ENCODE measurements at regions not wholly inside any gene's neighbourhood (a gene's known extent, or its start where the extent isn't known, plus 50 kb on each side); places are given as distances from the start of the nearest gene placed in this dataset.

- ChIA-PET POLR2A (no interaction called here), CTCF (interaction anchor here (1.0 to 1.7 kb wide), 2 partner anchors 10 to 598 kb away, joined by 3 to 9 read pairs; no protein-coding TSS in a partner anchor)
- no peak for DNase-seq (ENCODE audit: extremely low spot score)
- peak; percentile 19 for TF ChIP-seq CTCF (IDR thresholded peaks at IDR 0.05; ENCODE audit: control extremely low read depth, extremely low read depth, low read depth, missing control alignments)
Observed at GRCh38 chr4:32462944-32463343, 1742.8 kb downstream of the PCDH7 start.

DNA sequence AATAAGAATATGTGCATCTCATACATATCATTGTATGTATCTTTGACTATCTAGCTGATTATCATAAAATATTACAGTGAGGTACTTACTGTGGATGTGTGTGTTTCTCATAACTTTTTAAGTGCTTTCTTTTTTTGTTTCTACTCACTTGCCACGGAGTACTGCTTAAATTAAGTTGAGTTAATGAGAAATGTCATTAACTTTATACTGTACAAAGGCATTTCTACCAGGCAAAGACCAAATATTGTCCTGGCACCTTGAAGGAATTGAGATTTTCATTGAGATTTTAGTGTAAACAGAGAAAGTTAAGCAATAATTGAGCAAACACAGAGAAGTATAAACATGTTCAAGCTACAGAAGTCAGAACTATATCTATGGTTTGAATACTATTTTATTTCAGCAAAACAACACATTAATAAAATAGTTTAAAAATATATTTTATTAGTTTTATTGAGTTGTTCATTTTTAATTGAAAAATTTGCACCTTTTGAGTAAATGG, 1750.0 kb downstream of the PCDH7 start:
- CTCF ChIA-PET: no interaction called here
- POLR2A ChIA-PET: no interaction called here
- no peak for DNase-seq (ENCODE audit: extremely low spot score)
- TF ChIP-seq CTCF (IDR thresholded peaks at IDR 0.05; ENCODE audit: control extremely low read depth, extremely low read depth, low read depth, missing control alignments): no peak

DNA sequence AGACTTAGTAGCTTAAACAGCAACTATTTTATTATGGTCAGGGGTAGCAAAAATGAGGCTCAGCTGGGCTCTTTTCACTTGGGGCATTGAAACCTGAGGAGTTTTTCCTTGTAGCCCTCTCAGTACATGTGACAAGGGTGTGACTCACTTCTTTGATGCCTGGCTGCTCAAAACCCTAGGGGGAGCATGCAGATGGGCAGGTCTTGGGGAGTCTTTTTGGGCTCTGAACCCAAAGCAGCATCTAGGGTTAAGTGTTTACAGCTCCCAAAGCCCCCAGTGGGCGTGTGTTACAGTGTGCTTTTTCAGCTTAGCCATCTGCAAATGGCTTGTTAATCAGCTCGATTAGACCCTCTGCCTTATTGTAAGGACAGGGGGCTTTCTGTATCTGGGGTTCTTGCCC, 1752.7 kb downstream of the PCDH7 start:
- TF ChIP-seq CTCF (IDR thresholded peaks at IDR 0.05; ENCODE audit: control extremely low read depth, extremely low read depth, low read depth, missing control alignments): no peak
- ChIA-PET CTCF (no interaction called here), POLR2A (no interaction called here)
- DNase-seq (ENCODE audit: extremely low spot score): no peak

DNA sequence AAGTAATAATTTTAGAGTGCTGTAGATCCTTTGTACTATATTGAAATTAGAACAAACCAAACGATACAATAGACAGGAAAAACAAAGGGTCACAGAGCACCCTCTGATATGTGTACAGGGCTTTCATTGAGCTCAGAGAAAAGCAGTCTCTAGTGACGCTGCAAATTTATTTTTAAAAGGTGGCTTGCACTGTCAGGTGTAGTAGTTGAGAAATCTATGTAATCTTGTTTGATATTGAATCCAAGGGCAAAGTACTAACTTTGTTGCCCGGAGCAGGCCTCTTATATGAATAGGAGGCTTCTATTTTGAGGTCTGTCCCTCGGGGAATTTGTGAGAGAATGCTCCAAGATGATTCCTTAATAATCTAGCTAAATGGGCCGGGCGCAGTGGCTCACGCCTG, 1755.5 kb downstream of the PCDH7 start:
- no peak for DNase-seq (ENCODE audit: extremely low spot score)
- ChIA-PET POLR2A (no interaction called here), CTCF (no interaction called here)
- TF ChIP-seq CTCF (IDR thresholded peaks at IDR 0.05; ENCODE audit: control extremely low read depth, extremely low read depth, low read depth, missing control alignments): no peak

DNA sequence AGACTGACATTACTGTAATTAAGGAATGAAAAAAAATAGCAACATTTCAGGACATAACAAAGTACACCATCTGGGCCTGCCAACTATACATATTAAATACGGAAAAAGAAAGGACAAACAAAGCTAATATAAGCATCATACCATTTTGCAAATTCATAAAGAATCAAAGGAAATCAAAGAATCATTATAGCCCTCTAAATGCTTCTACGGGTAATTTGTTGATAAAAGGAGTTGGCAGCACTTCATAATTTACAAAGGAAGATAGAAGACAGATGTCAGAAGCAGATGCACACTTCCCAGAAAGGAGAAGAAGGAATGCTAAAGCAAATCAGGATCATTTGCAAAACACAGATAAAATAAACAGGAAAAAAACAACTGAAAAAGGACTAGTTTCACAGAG, 1757.3 kb downstream of the PCDH7 start:
- ChIA-PET POLR2A (no interaction called here), CTCF (no interaction called here)
- no peak for DNase-seq (ENCODE audit: extremely low spot score)
- TF ChIP-seq CTCF (IDR thresholded peaks at IDR 0.05; ENCODE audit: control extremely low read depth, extremely low read depth, low read depth, missing control alignments): no peak

- ChIA-PET POLR2A (no interaction called here), CTCF (no interaction called here)
- TF ChIP-seq CTCF (IDR thresholded peaks at IDR 0.05; ENCODE audit: control extremely low read depth, extremely low read depth, low read depth, missing control alignments): no peak
- no peak for DNase-seq (ENCODE audit: extremely low spot score)
Observed at GRCh38 chr4:32485956-32486355, 1765.8 kb downstream of the PCDH7 start.

DNA sequence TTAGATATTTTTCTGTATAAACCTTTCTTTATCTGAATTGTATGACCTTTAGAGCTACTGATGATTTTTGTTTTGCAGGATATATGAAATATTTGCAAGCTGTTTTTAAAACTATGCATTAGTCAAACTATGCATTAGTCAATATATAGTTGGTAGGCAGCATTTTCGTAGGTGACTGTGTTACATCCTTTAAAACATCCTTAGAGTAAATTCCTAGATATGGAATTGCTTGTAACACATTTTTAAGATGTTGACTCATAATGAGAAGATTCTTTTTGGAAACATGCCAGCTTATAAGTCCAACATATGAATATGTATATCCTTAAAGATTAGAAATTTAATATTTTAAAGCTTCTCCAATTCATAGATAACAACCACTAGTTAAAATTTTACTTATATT, 1768.5 kb downstream of the PCDH7 start:
- DNase-seq (ENCODE audit: extremely low spot score): no peak
- TF ChIP-seq CTCF (IDR thresholded peaks at IDR 0.05; ENCODE audit: control extremely low read depth, extremely low read depth, low read depth, missing control alignments): no peak
- POLR2A ChIA-PET: no interaction called here
- CTCF ChIA-PET: interaction anchor here (0.7 kb wide), 1 partner anchor 8 kb away, joined by 3 read pairs; no protein-coding TSS in a partner anchor
